Epithelial cell of prostate (primary cell): ENCODE measurements at regions not wholly inside any gene's neighbourhood (a gene's known extent, or its start where the extent isn't known, plus 50 kb on each side); places are given as distances from the start of the nearest gene placed in this dataset.
"Not testable (repeated sequence)": the region's sequence is repeated elsewhere in the genome, so short reads cannot be mapped to it uniquely, and the experiment has no call there.

Experiments used
- DNase-seq: peaks from one replicate; pipeline ENCODE4 v3.0.0-alpha.2; 2011; ENCODE audit warnings: low read depth, low spot score
- H3K27ac ChIP-seq: fragments of 450-650 bp; 2 replicates; pipeline ENCODE4 v1.5.1; 2017; ENCODE audit warnings: mild to moderate bottlenecking

- H3K27ac ChIP-seq, DNase-seq: not testable (repeated sequence)
Observed at GRCh38 chr12:9543341-9543740, 64.4 kb downstream of the KLRB1 start.

- DNase-seq, H3K27ac ChIP-seq: not testable (repeated sequence)
Observed at GRCh38 chr12:9542827-9543226, 64.9 kb downstream of the KLRB1 start.

GRCh38 chr12:9515925-9516324 lies 91.8 kb downstream of the KLRB1 start:
- not testable (repeated sequence) for DNase-seq, H3K27ac ChIP-seq

GRCh38 chr12:9512695-9513094 lies 95.0 kb downstream of the KLRB1 start:
- not testable (repeated sequence) for DNase-seq

GRCh38 chr12:9510392-9511011 lies 97.2 kb downstream of the KLRB1 start:
- H3K27ac ChIP-seq, DNase-seq: not testable (repeated sequence)

More at GRCh38 chr12:9512695-9513094, 95.0 kb downstream of the KLRB1 start:
- not testable (repeated sequence) for H3K27ac ChIP-seq

GRCh38 chr12:9509464-9510161 lies 98.1 kb downstream of the KLRB1 start:
- peak; percentile 48 for DNase-seq
- no peak overlapping the region for H3K27ac ChIP-seq

- H3K27ac ChIP-seq = no peak overlapping the region
- no peak for DNase-seq
Observed at GRCh38 chr12:9506746-9507145, 101.0 kb downstream of the KLRB1 start.

- DNase-seq, H3K27ac ChIP-seq: not testable (repeated sequence)
Observed at GRCh38 chr12:9503384-9503783, 104.3 kb downstream of the KLRB1 start.

- DNase-seq, H3K27ac ChIP-seq: not testable (repeated sequence)
Observed at GRCh38 chr12:9502845-9503244, 104.9 kb downstream of the KLRB1 start.

- not testable (repeated sequence) for DNase-seq, H3K27ac ChIP-seq
Observed at GRCh38 chr12:9493325-9493724, 114.4 kb downstream of the KLRB1 start.

- DNase-seq, H3K27ac ChIP-seq: not testable (repeated sequence)
Observed at GRCh38 chr12:9481289-9481688, 126.4 kb downstream of the KLRB1 start.

- H3K27ac ChIP-seq = peak overlapping the region; percentile 39
- not testable (repeated sequence) for DNase-seq
Observed at GRCh38 chr12:9474197-9474596, 133.5 kb downstream of the KLRB1 start.

- H3K27ac ChIP-seq, DNase-seq: not testable (repeated sequence)
Observed at GRCh38 chr12:9473638-9474037, 134.1 kb downstream of the KLRB1 start.

- not testable (repeated sequence) for DNase-seq
Observed at GRCh38 chr12:9471501-9471900, 136.2 kb downstream of the KLRB1 start.

GRCh38 chr12:9470367-9470766 lies 137.3 kb downstream of the KLRB1 start:
- H3K27ac ChIP-seq, DNase-seq: not testable (repeated sequence)

More at GRCh38 chr12:9471501-9471900, 136.2 kb downstream of the KLRB1 start:
- H3K27ac ChIP-seq = not testable (repeated sequence)

- not testable (repeated sequence) for H3K27ac ChIP-seq, DNase-seq
Observed at GRCh38 chr12:9469956-9470355, 137.8 kb downstream of the KLRB1 start.

- not testable (repeated sequence) for DNase-seq, H3K27ac ChIP-seq
Observed at GRCh38 chr12:9469463-9469862, 138.3 kb downstream of the KLRB1 start.

- not testable (repeated sequence) for DNase-seq, H3K27ac ChIP-seq
Observed at GRCh38 chr12:9468998-9469397, 138.7 kb downstream of the KLRB1 start.

GRCh38 chr12:9468144-9468543 lies 139.6 kb downstream of the KLRB1 start:
- not testable (repeated sequence) for DNase-seq, H3K27ac ChIP-seq

GRCh38 chr12:9464408-9464807 lies 143.3 kb downstream of the KLRB1 start:
- DNase-seq = no peak
- H3K27ac ChIP-seq = no peak overlapping the region

- H3K27ac ChIP-seq, DNase-seq: not testable (repeated sequence)
Observed at GRCh38 chr12:9455516-9455915, 152.2 kb downstream of the KLRB1 start.
